Eye (tissue), 1 donor: ENCODE measurements at regions not wholly inside any gene's neighbourhood (a gene's known extent, or its start where the extent isn't known, plus 50 kb on each side); places are given as distances from the start of the nearest gene placed in this dataset.

ENCODE experiments used
- DNase-seq: peaks from one replicate; pipeline ENCODE4 v3.0.0-alpha.2; 2015

- no peak for DNase-seq
These were observed 327.9 kb downstream of the TTLL7 start for GRCh38 chr1:83670909-83671565.

- peak; percentile 54 for DNase-seq
These were observed 357.0 kb downstream of the TTLL7 start for GRCh38 chr1:83641796-83642443.

GRCh38 chr1:83641206-83641658 lies 357.7 kb downstream of the TTLL7 start:
- DNase-seq, result peak; percentile 52

GRCh38 chr1:83639785-83640184 lies 359.1 kb downstream of the TTLL7 start:
- no peak for DNase-seq

GRCh38 chr1:83637586-83637985 lies 361.3 kb downstream of the TTLL7 start:
- DNase-seq, result no peak

GRCh38 chr1:83637009-83637408 lies 361.9 kb downstream of the TTLL7 start:
- no peak for DNase-seq

- DNase-seq, result no peak
These were observed 366.0 kb downstream of the TTLL7 start for GRCh38 chr1:83632906-83633305.

- peak; percentile 58 for DNase-seq
These were observed 367.1 kb downstream of the TTLL7 start for GRCh38 chr1:83631851-83632250.

GRCh38 chr1:83627045-83627444 lies 371.9 kb downstream of the TTLL7 start:
- DNase-seq, result no peak

GRCh38 chr1:83626603-83627002 lies 372.3 kb downstream of the TTLL7 start:
- no peak for DNase-seq

- no peak for DNase-seq
These were observed 373.3 kb downstream of the TTLL7 start for GRCh38 chr1:83625646-83626045.

GRCh38 chr1:83620016-83620415 lies 378.9 kb downstream of the TTLL7 start:
- DNase-seq, result no peak

- no peak for DNase-seq
These were observed 379.6 kb downstream of the TTLL7 start for GRCh38 chr1:83619170-83619896.

- DNase-seq, result no peak
These were observed 381.0 kb downstream of the TTLL7 start for GRCh38 chr1:83617883-83618282.

GRCh38 chr1:83615370-83615769 lies 383.6 kb downstream of the TTLL7 start:
- DNase-seq, result no peak

GRCh38 chr1:83606416-83606955 lies 392.4 kb downstream of the TTLL7 start:
- DNase-seq, result no peak

GRCh38 chr1:83596331-83596730 lies 402.6 kb downstream of the TTLL7 start:
- peak; percentile 24 for DNase-seq

GRCh38 chr1:83593073-83593472 lies 405.9 kb downstream of the TTLL7 start:
- DNase-seq, result no peak

GRCh38 chr1:83588140-83588539 lies 410.8 kb downstream of the TTLL7 start:
- DNase-seq, result no peak

- no peak for DNase-seq
These were observed 415.4 kb downstream of the TTLL7 start for GRCh38 chr1:83583351-83584014.

GRCh38 chr1:83581747-83582146 lies 417.2 kb downstream of the TTLL7 start:
- no peak for DNase-seq

GRCh38 chr1:83574791-83575190 lies 424.1 kb downstream of the TTLL7 start:
- peak; percentile 34 for DNase-seq

GRCh38 chr1:83573776-83574175 lies 425.2 kb downstream of the TTLL7 start:
- DNase-seq, result no peak
